AG20443 (cell line): ENCODE measurements at regions not wholly inside any gene's neighbourhood (a gene's known extent, or its start where the extent isn't known, plus 50 kb on each side); places are given as distances from the start of the nearest gene placed in this dataset.
A peak's percentile ranks its signal among the peaks of the same experiment; 100 is the strongest.

Source experiments
- DNase-seq: peaks from one replicate; pipeline ENCODE4 v3.0.0; 2012; ENCODE audit warnings: low spot score, mixed read lengths

GRCh38 chr2:71277536-71278103 lies 50.7 kb upstream of the PAIP2B start:
- DNase-seq = peak; percentile 65

GRCh38 chr2:71277147-71277475 lies 50.2 kb upstream of the PAIP2B start:
- DNase-seq = no peak

- peak; percentile 98 for DNase-seq
These were observed 49.6 kb upstream of the PAIP2B start for GRCh38 chr2:71276311-71277146.
